Astrocyte of the spinal cord (primary cell): ENCODE measurements at regions not wholly inside any gene's neighbourhood (a gene's known extent, or its start where the extent isn't known, plus 50 kb on each side); places are given as distances from the start of the nearest gene placed in this dataset.
A peak's percentile ranks its signal among the peaks of the same experiment; 100 is the strongest.
"Not testable (repeated sequence)": the region's sequence is repeated elsewhere in the genome, so short reads cannot be mapped to it uniquely, and the experiment has no call there.

ENCODE experiments used
- DNase-seq: peaks from one replicate; pipeline ENCODE4 v3.0.0; 2011; ENCODE audit warnings: low read depth, low spot score
- H3K4me3 ChIP-seq: 2 replicates; pipeline ENCODE4 v1.5.1; 2011; ENCODE audit warnings: low read depth, mild to moderate bottlenecking, low read length, moderate library complexity
- CTCF ChIP-seq: IDR thresholded peaks from 2 replicates; pipeline ENCODE4 v1.5.1; 2012; ENCODE audit warnings: low read depth, mild to moderate bottlenecking, low read length, inconsistent platforms
- in situ Hi-C: cut with HindIII; loops from 2 replicates; pipeline ENCODE4 v1.10.0; 2017; ENCODE audit warnings: low sequenced_read_pairs

GRCh38 chrX:28178206-28178605 lies 197.0 kb upstream of the DCAF8L1 start:
- in situ Hi-C loops = no loop called here
- DNase-seq = no peak
- H3K4me3 ChIP-seq = no peak overlapping the region
- TF ChIP-seq CTCF = no peak

GRCh38 chrX:28177202-28177601 lies 196.0 kb upstream of the DCAF8L1 start:
- no peak overlapping the region for H3K4me3 ChIP-seq
- DNase-seq = no peak
- in situ Hi-C loops = no loop called here
- TF ChIP-seq CTCF = peak; percentile 35

GRCh38 chrX:28170713-28171112 lies 189.5 kb upstream of the DCAF8L1 start:
- in situ Hi-C loops = no loop called here
- DNase-seq = no peak
- TF ChIP-seq CTCF = no peak
- H3K4me3 ChIP-seq = no peak overlapping the region

- no peak for TF ChIP-seq CTCF
- in situ Hi-C loops = no loop called here
- no peak overlapping the region for H3K4me3 ChIP-seq
- DNase-seq = no peak
Measured at GRCh38 chrX:28158019-28158777, 176.9 kb upstream of the DCAF8L1 start.

GRCh38 chrX:28152263-28152662 lies 171.0 kb upstream of the DCAF8L1 start:
- in situ Hi-C loops, H3K4me3 ChIP-seq, DNase-seq: not testable (repeated sequence)

- in situ Hi-C loops = no loop called here
- DNase-seq = peak; percentile 52
- no peak for TF ChIP-seq CTCF
- H3K4me3 ChIP-seq = no peak overlapping the region
Measured at GRCh38 chrX:28135378-28136047, 154.3 kb upstream of the DCAF8L1 start.

GRCh38 chrX:28133763-28134162 lies 152.5 kb upstream of the DCAF8L1 start:
- no peak for DNase-seq
- in situ Hi-C loops = no loop called here
- no peak overlapping the region for H3K4me3 ChIP-seq
- TF ChIP-seq CTCF = no peak
